NCI-H524 treated with DMSO at 0.1 percent for 48 hours (cell line): ENCODE measurements at regions not wholly inside any gene's neighbourhood (a gene's known extent, or its start where the extent isn't known, plus 50 kb on each side); places are given as distances from the start of the nearest gene placed in this dataset.

Experiments used
- DNase-seq: peaks from one replicate; lab custom pipeline; 2025; lab: John Stamatoyannopoulos, UW

DNA sequence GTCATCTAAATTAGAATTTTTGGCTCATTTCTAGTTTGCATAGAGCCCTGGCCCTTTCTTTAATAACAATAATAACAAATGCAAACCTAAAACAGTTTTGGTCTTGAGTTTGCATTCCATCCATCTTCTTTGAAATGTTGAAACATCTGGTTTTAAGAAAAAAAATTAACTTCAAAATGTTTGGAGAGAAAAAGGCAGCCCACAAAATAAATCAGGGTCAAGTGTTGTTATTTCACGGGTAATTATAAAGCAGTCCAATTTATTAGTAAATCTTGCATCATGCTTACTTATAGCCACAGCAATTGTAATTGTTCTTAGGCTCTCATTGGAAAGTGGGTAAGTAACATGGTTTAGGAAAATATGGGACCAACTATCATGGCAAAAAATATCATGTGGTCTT is 247.0 kb upstream of the MEF2C start:
- no peak for DNase-seq

DNA sequence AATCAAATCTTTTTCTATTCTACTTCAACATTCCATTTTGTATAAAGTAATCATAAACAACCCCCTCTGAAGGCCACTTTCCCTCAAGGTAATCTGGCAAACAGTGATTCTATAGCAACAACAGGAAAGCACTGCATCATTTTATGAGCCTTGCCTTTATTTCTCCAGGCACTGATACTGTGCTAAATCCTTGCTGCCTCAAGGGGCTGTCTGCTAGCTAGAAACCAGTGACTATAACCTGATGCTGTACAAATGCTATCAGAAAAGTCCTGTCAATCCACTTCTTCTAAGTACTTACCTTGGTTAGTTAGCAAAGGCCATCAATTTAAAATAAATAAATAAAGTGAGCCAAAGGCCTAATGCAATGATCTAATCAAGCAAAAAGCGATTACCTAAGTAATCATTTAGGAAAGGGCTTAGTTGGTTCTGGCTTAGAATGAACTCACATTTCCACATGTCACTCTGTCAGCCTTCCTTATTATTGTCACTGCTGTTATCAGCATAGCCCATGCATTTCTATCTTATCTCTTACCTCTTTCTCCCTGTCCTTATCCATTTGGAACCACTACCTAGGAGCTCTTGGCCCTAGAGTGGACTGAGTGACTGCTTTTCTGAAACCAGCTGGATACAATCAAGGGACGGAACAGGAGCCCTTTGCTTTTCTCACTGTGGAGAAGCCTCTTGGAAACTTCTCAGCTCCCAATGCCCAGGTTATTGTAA is 246.1 kb upstream of the MEF2C start:
- no peak for DNase-seq

GRCh38 chr5:89128092-89128491 is 245.1 kb upstream of the MEF2C start:
- no peak for DNase-seq

DNA sequence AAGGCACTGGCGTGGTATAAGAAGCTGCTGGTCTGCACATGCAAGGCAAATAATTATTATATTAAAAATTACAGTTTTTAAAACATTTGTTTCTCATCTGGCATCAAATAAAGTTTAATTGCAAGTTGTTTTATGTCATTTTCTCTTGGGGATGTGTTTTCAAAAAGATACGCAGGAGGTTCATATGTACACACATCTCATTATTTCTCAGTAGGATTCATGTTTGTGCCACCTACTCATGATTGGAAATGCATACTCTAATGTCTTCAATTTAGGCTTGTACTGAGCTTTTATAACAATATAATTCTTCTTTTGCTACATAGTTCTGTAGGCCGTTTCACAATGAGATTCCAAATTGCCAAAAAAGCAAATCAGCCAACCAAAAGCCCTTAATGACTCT is 244.2 kb upstream of the MEF2C start:
- DNase-seq = no peak

- no peak for DNase-seq
Observed at GRCh38 chr5:89125372-89125771, 242.4 kb upstream of the MEF2C start.

DNA sequence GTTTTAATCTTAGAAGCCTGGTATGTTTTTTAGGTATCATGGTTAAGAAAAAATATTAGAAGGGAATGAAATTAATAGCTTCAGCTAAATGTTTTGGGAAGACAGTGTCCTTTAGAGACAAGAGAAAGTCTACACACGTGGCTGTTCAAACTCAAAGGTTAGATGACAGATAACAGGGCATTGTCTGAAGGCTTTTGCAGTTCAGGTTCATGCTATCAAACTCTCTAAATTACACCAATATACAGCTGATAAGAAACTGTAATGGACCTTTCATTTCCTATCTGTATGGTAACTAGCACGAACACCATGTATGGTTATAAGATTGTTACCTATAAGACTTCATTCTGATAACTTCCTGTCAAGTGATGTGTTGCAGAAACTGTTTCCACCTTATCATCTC is 240.6 kb upstream of the MEF2C start:
- no peak for DNase-seq

- no peak for DNase-seq
Observed at GRCh38 chr5:89120719-89121118, 237.7 kb upstream of the MEF2C start.

DNA sequence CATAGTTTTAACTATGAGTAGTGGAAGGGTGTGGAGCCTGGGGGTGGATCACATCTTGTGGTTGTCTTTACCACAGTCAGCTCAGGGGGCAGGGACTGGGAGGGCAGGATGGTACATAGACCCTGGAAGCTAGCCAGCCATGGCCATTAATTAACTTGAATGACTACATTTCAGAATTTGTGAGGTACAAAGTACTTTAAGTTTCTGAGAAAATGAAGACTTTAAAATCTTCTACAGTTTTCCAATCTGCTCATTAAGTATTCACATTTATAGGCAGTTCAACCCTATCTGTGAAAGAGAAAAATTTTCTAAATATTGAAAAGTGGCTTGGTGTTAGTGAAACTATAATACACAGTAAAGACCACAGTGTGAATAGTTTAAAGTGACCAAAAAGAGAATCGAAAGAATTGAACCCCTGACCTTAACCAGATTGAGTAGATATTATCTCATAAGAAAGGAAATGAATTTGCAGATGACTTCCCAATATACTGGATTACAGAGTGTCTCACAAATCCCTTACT is 234.2 kb upstream of the MEF2C start:
- DNase-seq = no peak

- DNase-seq = no peak
Observed at GRCh38 chr5:89110916-89111646, 228.1 kb upstream of the MEF2C start.

DNA sequence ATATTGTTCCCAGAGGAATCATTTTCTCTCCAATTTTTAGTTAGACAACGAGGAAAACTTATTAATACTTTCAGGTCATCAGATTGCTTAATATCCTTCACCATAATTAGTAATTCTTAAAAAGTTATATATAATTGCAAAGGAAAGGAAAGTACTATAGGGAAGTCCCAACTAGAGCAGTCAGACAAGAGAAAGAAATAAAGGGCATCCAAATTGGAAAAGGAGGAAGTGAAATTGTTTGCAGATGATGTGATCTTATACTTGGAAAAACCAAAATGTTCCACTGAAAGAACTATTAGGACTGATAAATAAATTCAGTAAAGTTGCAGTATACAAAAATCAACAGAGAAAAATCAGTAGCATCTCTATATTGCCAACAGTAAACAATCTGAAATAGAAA is 223.5 kb upstream of the MEF2C start:
- DNase-seq = no peak

DNA sequence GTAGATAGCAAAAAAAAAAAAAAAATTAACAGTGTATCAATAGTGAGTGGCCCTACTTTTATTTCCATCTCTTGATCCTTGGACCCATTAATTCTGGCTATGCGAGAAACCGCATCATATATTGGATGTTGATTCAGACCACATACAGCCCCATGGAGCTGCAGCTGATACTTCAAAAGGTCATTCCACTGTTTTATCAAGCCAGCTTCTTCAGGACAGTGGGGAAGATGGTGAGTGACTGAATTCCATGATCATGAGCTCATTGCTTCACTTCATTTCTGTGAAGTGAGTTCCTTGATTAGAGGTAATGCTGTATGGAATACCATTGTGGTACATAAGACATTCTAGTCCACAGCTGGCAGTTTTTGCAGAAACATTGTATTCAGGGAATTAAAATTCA is 222.9 kb upstream of the MEF2C start:
- DNase-seq = no peak

DNA sequence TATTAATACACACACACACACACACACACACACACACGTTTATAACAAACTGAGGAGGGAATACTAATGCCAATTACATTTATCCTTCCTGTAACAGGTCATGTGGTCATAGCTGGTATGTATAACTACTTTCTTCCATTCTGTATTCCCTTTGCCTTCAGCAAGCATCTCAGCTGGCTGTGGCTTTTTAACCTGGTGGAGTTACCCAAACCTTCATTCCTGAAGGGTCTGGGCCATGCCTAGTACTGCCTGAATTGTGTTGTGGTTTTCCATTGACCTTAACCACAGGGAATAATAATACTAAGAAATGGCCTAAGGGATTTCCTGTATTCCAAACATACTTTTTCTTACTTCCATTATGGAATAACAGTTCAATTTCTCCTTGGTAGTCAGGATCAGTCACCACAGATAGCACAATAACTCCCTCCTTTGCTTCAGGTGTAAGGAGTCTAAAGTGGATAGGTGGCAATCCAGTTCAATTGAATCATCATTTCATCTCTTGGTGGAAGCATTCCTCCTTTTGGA is 222.2 kb upstream of the MEF2C start:
- no peak for DNase-seq

DNA sequence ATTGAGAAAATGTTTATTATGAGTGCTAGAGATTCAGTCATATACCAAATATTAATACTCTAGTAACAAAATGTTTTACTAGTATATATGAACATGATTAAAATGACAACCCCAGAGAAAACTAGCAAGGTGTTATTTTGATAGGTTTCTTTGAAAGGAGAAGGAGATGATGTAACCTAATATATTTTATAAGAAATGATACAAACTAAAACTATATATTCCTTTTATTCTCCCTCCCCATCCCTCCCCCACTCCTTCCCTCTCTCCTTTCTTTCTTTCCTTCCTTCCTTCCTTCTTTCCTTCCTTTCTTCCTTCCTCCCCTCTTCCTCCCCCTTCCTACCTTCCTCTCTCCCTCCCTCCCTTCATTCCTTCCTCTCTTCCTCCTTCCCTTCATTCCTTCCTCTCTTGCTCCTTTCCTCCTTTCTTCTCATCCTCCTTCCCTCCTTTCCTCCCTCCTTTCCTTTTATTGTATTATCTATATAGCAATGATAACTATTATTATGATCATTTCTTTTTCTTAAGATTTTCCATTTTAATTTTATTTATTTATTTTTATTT is 215.3 kb upstream of the MEF2C start:
- DNase-seq = no peak

DNA sequence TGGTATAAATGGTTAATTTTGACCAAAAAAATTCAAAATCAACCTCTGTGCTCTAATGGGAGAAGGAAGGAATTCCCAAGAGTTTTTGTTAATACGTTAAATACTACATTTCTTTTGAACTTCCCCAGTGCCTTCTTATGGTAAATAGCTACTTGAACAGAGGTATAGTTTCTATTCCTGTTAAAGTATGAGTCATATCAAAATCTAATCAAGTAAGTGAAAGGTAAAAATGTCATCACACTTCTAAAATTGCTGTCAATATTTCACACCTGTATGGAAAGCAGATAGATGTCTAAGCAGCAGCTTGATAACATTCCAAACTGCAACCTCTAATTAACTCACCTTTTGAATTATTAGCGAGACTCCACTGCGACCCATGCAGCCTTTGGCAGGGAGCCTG is 214.1 kb upstream of the MEF2C start:
- DNase-seq = no peak

GRCh38 chr5:89095341-89095740 is 212.4 kb upstream of the MEF2C start:
- no peak for DNase-seq

DNA sequence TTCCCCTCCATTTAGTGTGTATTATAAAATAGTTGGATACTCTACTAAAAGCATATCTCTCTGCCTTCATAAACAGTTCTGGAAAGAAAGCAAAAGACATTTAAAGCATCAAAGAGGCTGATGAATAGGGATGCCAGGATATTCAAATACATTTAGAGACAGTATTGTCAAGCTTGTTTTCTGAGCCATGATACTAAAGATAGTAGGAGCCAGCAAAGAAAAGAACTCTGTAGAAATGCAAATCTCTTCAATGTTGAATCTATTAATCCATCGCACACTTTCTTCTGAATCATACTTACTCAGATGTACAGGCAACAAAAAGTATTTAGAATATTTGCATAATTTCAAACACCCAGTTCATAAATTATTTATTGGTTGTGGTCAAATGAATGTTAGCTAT is 207.1 kb upstream of the MEF2C start:
- no peak for DNase-seq

DNA sequence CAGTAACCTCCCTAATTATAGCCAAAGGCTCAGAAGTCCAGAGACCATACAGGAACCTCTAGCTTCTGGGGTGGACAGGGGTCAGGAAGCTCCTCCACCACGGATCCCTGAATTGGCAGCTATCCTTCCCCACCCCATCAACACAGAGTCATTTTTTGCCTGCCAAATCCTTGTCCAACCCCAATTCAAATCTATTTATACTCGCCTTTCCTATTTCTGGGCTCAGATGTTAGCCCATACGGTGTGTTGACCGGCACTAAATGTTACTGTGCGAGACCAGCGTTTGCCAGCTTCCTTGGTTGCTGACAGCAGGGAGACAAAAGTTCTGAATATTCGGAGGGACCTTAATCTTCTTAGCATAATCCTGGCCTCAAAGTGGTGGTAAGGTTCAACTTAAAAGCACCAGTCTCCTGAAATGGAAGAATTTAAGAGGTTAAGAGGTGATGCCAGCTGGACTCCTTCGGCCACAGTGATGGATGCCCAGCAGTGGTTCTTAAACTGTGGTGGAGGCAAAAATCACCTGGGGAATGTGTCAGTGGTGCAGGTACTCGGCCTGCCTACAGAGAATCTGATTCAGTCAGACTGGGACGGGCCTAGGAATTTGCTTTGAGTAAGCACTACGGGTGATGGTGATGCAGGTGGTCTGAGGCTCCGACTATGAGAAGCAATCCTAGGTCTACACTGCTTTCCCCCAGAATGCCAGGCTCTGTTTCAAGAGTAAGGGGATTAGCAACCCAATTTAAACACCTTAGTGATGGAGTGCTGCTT is 204.8 kb upstream of the MEF2C start:
- peak; percentile 26 for DNase-seq

DNA sequence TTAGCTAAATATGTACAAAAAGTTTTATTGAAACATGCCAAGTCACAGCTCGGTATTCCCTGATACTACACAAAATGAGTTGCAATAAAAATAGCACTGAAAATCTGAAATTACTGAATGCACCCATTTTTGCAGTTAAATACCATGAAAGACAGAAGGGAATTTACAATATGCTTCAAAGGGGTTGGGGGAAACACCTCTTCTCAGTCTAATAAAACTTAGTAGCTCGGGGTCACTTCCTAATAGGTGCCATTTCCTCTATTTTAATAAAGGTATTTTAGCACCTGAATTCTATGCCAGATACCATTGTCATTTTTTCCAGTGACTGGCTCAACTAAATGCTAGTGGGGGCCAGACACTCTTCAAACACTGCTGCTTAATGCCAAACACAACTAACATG is 204.1 kb upstream of the MEF2C start:
- DNase-seq = no peak

- no peak for DNase-seq
Observed at GRCh38 chr5:89086390-89087086, 203.6 kb upstream of the MEF2C start.

DNA sequence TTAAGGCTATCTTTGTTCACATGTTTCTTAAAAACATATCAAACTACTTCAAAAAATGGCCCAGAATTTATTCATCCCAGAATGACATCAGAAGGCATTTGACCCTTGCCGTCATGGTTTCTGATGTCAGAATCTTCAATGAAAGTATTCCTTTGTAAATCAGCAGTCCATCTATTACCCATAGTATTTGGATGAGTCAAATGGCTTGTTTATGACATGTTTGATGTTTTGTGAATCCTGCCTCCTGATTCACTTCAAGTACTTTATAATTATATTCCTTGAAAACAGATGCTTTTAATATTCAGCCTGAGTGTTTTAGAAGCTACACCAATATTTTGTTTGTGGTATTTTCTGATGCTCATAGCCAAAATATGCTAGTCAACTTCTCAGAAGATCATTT is 200.8 kb upstream of the MEF2C start:
- DNase-seq = no peak

DNA sequence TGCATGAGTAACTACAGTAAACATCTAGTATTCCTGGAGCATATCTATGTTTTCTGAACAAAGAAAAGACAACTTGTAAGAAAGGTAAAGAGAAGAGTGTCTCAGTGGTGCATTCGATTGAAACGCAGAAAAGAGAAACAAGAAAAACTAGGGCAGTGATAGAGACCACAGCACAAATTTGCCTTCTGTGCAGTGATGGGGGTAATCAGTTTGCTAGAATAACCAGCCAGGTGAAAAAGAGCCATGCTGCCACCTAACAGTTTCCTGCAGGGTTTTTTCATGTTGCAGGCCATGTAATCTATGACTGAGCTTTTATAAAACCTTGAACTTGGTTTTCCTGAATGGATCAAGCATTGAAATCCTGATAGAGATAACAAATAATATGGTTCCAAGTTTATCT is 198.4 kb upstream of the MEF2C start:
- no peak for DNase-seq
